ENCODE measurements at regions not wholly inside any gene's neighbourhood (a gene's known extent, or its start where the extent isn't known, plus 50 kb on each side); places are given as distances from the start of the nearest gene placed in this dataset.

DNA sequence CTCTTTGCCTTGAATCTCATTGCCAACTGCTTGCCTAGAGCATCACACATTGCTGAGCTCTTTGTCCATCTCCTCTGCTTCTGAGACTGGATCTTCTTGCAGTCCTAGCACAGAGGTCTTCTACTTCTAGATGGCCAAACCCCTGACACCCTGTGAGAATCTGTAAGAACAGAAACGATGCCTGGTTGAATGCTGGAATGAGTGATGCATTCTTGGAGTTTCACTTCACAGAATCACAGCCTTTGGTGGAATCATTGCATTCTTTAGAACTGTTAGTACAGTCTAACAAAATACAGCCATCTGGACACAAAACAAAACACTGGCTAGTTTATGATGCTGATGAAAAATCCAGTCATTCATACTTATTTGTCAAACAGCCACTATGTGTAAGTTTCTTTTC, 141.7 kb upstream of the ITGB1 start:
- no peak for TF ChIP-seq POLR2A (IDR thresholded peaks at IDR 0.05)
- TF ChIP-seq, protein P1, sequence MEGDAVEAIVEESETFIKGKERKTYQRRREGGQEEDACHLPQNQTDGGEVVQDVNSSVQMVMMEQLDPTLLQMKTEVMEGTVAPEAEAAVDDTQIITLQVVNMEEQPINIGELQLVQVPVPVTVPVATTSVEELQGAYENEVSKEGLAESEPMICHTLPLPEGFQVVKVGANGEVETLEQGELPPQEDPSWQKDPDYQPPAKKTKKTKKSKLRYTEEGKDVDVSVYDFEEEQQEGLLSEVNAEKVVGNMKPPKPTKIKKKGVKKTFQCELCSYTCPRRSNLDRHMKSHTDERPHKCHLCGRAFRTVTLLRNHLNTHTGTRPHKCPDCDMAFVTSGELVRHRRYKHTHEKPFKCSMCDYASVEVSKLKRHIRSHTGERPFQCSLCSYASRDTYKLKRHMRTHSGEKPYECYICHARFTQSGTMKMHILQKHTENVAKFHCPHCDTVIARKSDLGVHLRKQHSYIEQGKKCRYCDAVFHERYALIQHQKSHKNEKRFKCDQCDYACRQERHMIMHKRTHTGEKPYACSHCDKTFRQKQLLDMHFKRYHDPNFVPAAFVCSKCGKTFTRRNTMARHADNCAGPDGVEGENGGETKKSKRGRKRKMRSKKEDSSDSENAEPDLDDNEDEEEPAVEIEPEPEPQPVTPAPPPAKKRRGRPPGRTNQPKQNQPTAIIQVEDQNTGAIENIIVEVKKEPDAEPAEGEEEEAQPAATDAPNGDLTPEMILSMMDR (IDR thresholded peaks at IDR 0.05): no peak
